GM21447 (cell line): ENCODE measurements at regions not wholly inside any gene's neighbourhood (a gene's known extent, or its start where the extent isn't known, plus 50 kb on each side); places are given as distances from the start of the nearest gene placed in this dataset.

Experiments used
- ATAC-seq: cut with Tn5 transposase; IDR thresholded peaks from one replicate; pipeline ENCODE4 v1.9.1; 2021; ENCODE audit not compliant: unreplicated experiment

GRCh38 chr10:128632694-128633093, 506.5 kb upstream of the MKI67 start:
- no peak for ATAC-seq

GRCh38 chr10:128633864-128634540, 507.8 kb upstream of the MKI67 start:
- no peak for ATAC-seq

- no peak for ATAC-seq
Measured at GRCh38 chr10:128642023-128642422, 515.8 kb upstream of the MKI67 start.

GRCh38 chr10:128642502-128642901, 516.3 kb upstream of the MKI67 start:
- ATAC-seq: no peak

GRCh38 chr10:128643658-128644057, 517.4 kb upstream of the MKI67 start:
- ATAC-seq: no peak

- ATAC-seq: no peak
Measured at GRCh38 chr10:128645486-128645885, 519.3 kb upstream of the MKI67 start.

- ATAC-seq: no peak
Measured at GRCh38 chr10:128646956-128647355, 520.7 kb upstream of the MKI67 start.

- ATAC-seq: no peak
Measured at GRCh38 chr10:128657548-128657947, 531.3 kb upstream of the MKI67 start.

- ATAC-seq: no peak
Measured at GRCh38 chr10:128660726-128661125, 534.5 kb upstream of the MKI67 start.

GRCh38 chr10:128661404-128662197, 535.4 kb upstream of the MKI67 start:
- ATAC-seq: no peak

GRCh38 chr10:128662520-128662919, 536.3 kb upstream of the MKI67 start:
- ATAC-seq: no peak

GRCh38 chr10:128664729-128665128, 538.5 kb upstream of the MKI67 start:
- ATAC-seq: no peak

GRCh38 chr10:128675405-128675804, 549.2 kb upstream of the MKI67 start:
- ATAC-seq: no peak

GRCh38 chr10:128680116-128680515, 553.9 kb upstream of the MKI67 start:
- no peak for ATAC-seq

GRCh38 chr10:128684215-128684614, 558.0 kb upstream of the MKI67 start:
- ATAC-seq: no peak

- no peak for ATAC-seq
Measured at GRCh38 chr10:128686630-128687278, 560.5 kb upstream of the MKI67 start.

GRCh38 chr10:128687408-128687807, 561.2 kb upstream of the MKI67 start:
- no peak for ATAC-seq

- ATAC-seq: no peak
Measured at GRCh38 chr10:128687927-128688549, 561.8 kb upstream of the MKI67 start.

GRCh38 chr10:128689667-128690066, 563.4 kb upstream of the MKI67 start:
- no peak for ATAC-seq

GRCh38 chr10:128693493-128694131, 567.4 kb upstream of the MKI67 start:
- ATAC-seq: no peak
